ENCODE measurements at regions not wholly inside any gene's neighbourhood (a gene's known extent, or its start where the extent isn't known, plus 50 kb on each side); places are given as distances from the start of the nearest gene placed in this dataset.

DNA sequence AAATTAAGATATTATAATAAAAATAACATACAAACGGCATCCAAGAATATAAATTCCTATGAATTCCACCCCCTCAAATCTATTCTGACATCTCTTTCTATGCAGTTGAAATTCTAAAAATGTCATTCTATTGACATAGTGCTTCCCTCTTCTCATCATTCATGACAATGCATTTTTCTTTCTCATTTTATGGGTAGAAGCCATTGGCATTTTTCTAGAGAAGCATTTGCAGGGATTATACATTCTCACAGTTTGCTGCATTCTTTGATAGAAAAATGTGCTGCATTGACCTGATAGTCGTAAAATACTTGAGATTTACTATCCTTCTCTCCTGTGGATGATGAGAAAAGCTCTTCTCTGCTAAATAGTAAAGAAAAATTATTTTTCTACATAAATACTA lies 760.9 kb upstream of the ACO1 start:
- no peak for DNase-seq (ENCODE audit: low read depth, low spot score)
- Histone ChIP-seq H3K36me3 (ENCODE audit: control insufficient read depth in 2 of 2, extremely low read depth in 1 of 2, insufficient read depth in 2 of 2, low read length in 2 of 2) (no peaks in the 10 kb centered on the region), H4K20me1 (ENCODE audit: control insufficient read depth, extremely low read depth, insufficient read depth, low read length) (no peaks in the 10 kb centered on the region), H3K27ac (ENCODE audit: control insufficient read depth, insufficient read depth, low read length) (no peak overlapping the region), H3K4me3 (ENCODE audit: control insufficient read depth in 2 of 3, extremely low read depth in 1 of 3, insufficient read depth in 2 of 3, low read depth in 1 of 3, low read length in 3 of 3) (no peak overlapping the region), H3K9me3 (ENCODE audit: control insufficient read depth, low read depth, low read length) (no peaks in the 10 kb centered on the region), H3K9me1 (ENCODE audit: control insufficient read depth, extremely low read depth, insufficient read depth, low read length) (no peaks in the 10 kb centered on the region), H3K9ac (ENCODE audit: control insufficient read depth, extremely low read depth, insufficient read depth, low read length) (no peak overlapping the region), H3K27me3 (ENCODE audit: control insufficient read depth, extremely low read depth, insufficient read depth, low read length) (no peaks in the 10 kb centered on the region), H3K4me2 (ENCODE audit: control insufficient read depth, extremely low read depth, insufficient read depth, low read depth, low read length) (no peak overlapping the region), H3K79me2 (ENCODE audit: control insufficient read depth, insufficient read depth, low read length) (no peaks in the 10 kb centered on the region), H3K4me1 (ENCODE audit: control insufficient read depth, extremely low read depth, insufficient read depth, low read length) (no peaks in the 10 kb centered on the region), H2AFZ (ENCODE audit: control insufficient read depth, low read length) (no peak overlapping the region)
- dilution Hi-C loops (cut with MboI; ENCODE audit: extremely low pct_ligation_motif_present, low sequenced_read_pairs) = no loop called here
- FAIRE-seq = no peak
- TF ChIP-seq EZH2 (IDR thresholded peaks at IDR 0.05; ENCODE audit: low read length) = no peak
- TF ChIP-seq, protein P1, sequence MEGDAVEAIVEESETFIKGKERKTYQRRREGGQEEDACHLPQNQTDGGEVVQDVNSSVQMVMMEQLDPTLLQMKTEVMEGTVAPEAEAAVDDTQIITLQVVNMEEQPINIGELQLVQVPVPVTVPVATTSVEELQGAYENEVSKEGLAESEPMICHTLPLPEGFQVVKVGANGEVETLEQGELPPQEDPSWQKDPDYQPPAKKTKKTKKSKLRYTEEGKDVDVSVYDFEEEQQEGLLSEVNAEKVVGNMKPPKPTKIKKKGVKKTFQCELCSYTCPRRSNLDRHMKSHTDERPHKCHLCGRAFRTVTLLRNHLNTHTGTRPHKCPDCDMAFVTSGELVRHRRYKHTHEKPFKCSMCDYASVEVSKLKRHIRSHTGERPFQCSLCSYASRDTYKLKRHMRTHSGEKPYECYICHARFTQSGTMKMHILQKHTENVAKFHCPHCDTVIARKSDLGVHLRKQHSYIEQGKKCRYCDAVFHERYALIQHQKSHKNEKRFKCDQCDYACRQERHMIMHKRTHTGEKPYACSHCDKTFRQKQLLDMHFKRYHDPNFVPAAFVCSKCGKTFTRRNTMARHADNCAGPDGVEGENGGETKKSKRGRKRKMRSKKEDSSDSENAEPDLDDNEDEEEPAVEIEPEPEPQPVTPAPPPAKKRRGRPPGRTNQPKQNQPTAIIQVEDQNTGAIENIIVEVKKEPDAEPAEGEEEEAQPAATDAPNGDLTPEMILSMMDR (optimal IDR thresholded peaks at IDR 0.05 in 1 of 3, IDR thresholded peaks at IDR 0.05 in 1 of 3, conservative IDR thresholded peaks at IDR 0.05 in 1 of 3; ENCODE audit: extremely low read depth in 1 of 3, insufficient read depth in 2 of 3, low read length in 3 of 3) = no peak

DNA sequence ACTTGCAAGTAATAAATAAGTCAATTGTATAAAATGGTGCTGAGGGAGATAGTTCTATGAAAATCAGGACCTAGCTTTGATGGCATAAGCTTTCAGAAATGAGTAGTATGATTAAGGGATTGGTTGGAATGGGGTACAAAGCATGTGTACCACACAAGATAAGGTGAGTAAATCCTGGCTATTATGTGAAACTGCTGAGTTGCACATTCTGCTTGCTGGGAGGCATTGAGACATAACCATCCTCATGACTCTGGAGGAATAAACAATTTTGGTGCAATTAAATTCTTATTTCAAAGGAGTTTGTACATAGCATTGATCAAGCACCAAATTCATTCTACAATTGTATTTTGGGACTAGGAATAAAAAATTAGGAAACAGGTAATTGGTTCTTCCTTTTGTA lies 755.2 kb upstream of the ACO1 start:
- Histone ChIP-seq H3K4me2 (ENCODE audit: control insufficient read depth, extremely low read depth, insufficient read depth, low read depth, low read length) (no peak overlapping the region), H3K27me3 (ENCODE audit: control insufficient read depth, extremely low read depth, insufficient read depth, low read length) (no peaks in the 10 kb centered on the region), H2AFZ (ENCODE audit: control insufficient read depth, low read length) (no peak overlapping the region), H3K9me3 (ENCODE audit: control insufficient read depth, low read depth, low read length) (no peaks in the 10 kb centered on the region), H3K4me3 (ENCODE audit: control insufficient read depth in 2 of 3, extremely low read depth in 1 of 3, insufficient read depth in 2 of 3, low read depth in 1 of 3, low read length in 3 of 3) (no peak overlapping the region), H4K20me1 (ENCODE audit: control insufficient read depth, extremely low read depth, insufficient read depth, low read length) (no peaks in the 10 kb centered on the region), H3K9ac (ENCODE audit: control insufficient read depth, extremely low read depth, insufficient read depth, low read length) (no peak overlapping the region), H3K4me1 (ENCODE audit: control insufficient read depth, extremely low read depth, insufficient read depth, low read length) (no peaks in the 10 kb centered on the region), H3K36me3 (ENCODE audit: control insufficient read depth in 2 of 2, extremely low read depth in 1 of 2, insufficient read depth in 2 of 2, low read length in 2 of 2) (no peaks in the 10 kb centered on the region), H3K27ac (ENCODE audit: control insufficient read depth, insufficient read depth, low read length) (no peak overlapping the region), H3K79me2 (ENCODE audit: control insufficient read depth, insufficient read depth, low read length) (no peaks in the 10 kb centered on the region), H3K9me1 (ENCODE audit: control insufficient read depth, extremely low read depth, insufficient read depth, low read length) (no peaks in the 10 kb centered on the region)
- no peak for DNase-seq (ENCODE audit: low read depth, low spot score)
- TF ChIP-seq, protein P1 (optimal IDR thresholded peaks at IDR 0.05 in 1 of 3, IDR thresholded peaks at IDR 0.05 in 1 of 3, conservative IDR thresholded peaks at IDR 0.05 in 1 of 3; ENCODE audit: extremely low read depth in 1 of 3, insufficient read depth in 2 of 3, low read length in 3 of 3) = no peak
- no peak for TF ChIP-seq EZH2 (IDR thresholded peaks at IDR 0.05; ENCODE audit: low read length)
- dilution Hi-C loops (cut with MboI; ENCODE audit: extremely low pct_ligation_motif_present, low sequenced_read_pairs) = no loop called here
- FAIRE-seq = no peak

Data from keratinocyte (primary cell).